Vagina (tissue), 2 donors: ENCODE measurements at regions not wholly inside any gene's neighbourhood (a gene's known extent, or its start where the extent isn't known, plus 50 kb on each side); places are given as distances from the start of the nearest gene placed in this dataset.
"Not testable (repeated sequence)": the region's sequence is repeated elsewhere in the genome, so short reads cannot be mapped to it uniquely, and the experiment has no call there.

ENCODE experiments used
- DNase-seq, 2 donors: peaks; one replicate each; pipeline ENCODE4 v3.0.0-alpha.2; 2017; ENCODE audit errors: extremely low spot score in 2 of 2
- H3K27ac ChIP-seq: fragments of 200-600 bp; sonication (generic); one replicate; pipeline ENCODE4 v1.5.1; 2019
- H3K27me3 ChIP-seq: fragments of 200-600 bp; sonication (generic); one replicate; pipeline ENCODE4 v1.5.1; 2019
- H3K36me3 ChIP-seq, 2 donors: fragments of 200-600 bp; sonication (generic); one replicate each; pipeline ENCODE4 v1.5.1; 2017 to 2019
- H3K4me1 ChIP-seq: fragments of 200-600 bp; sonication (generic); one replicate; pipeline ENCODE4 v1.5.1; 2019
- H3K4me3 ChIP-seq, 2 donors: fragments of 200-600 bp; sonication (generic); 1 replicate in 1 of 2; 2 replicates in 1 of 2; pipeline ENCODE4 v1.5.1; 2016 to 2019
- H3K9me3 ChIP-seq: fragments of 200-600 bp; sonication (generic); one replicate; pipeline ENCODE4 v1.5.1; 2019
- POLR2A ChIP-seq, 2 donors: fragments of 450-650 bp; IDR thresholded peaks; one replicate each; pipeline ENCODE4 v1.6.1; 2017; ENCODE audit warnings: antibody characterized with exemption in 2 of 2, mild to moderate bottlenecking in 2 of 2, moderate library complexity in 2 of 2
- POLR2AphosphoS5 ChIP-seq, 2 donors: sonication (generic); formaldehyde crosslinking; IDR thresholded peaks; one replicate each; pipeline ENCODE4 v1.9.0; 2017; ENCODE audit warnings: antibody characterized with exemption in 2 of 2, mild to moderate bottlenecking in 2 of 2, low read depth in 1 of 2; ENCODE audit not compliant: insufficient read depth in 1 of 2
- intact Hi-C: fragments of 100-400 bp; cut with DNase I; formaldehyde crosslinking; loops from one replicate; pipeline ENCODE4 v1.15.1; 2023
- TF ChIP-seq, protein P1 (sequence below), 3 experiments: fragments of 450-650 bp in 2 of 3; fragments of 200-600 bp in 1 of 3; sonication (generic) in 1 of 3; IDR thresholded peaks; one replicate each; pipeline ENCODE4 v1.5.1; 2017 to 2019; ENCODE audit warnings: antibody characterized with exemption in 3 of 3, mild to moderate bottlenecking in 2 of 3, moderate library complexity in 2 of 3

- Histone ChIP-seq H3K36me3 (no peaks in the 10 kb centered on the region), H3K27ac (no peak overlapping the region), H3K27me3 (no peaks in the 10 kb centered on the region), H3K9me3 (no peaks in the 10 kb centered on the region), H3K4me1 (no peaks in the 10 kb centered on the region), H3K4me3 (no peak overlapping the region)
- intact Hi-C loops: no loop called here
- DNase-seq: no peak
- no peak for TF ChIP-seq POLR2A (IDR thresholded peaks at IDR 0.05)
- no peak for TF ChIP-seq POLR2AphosphoS5 (IDR thresholded peaks at IDR 0.05; ENCODE audit: insufficient read depth in 1 of 2, low read depth in 1 of 2)
- TF ChIP-seq, protein P1, sequence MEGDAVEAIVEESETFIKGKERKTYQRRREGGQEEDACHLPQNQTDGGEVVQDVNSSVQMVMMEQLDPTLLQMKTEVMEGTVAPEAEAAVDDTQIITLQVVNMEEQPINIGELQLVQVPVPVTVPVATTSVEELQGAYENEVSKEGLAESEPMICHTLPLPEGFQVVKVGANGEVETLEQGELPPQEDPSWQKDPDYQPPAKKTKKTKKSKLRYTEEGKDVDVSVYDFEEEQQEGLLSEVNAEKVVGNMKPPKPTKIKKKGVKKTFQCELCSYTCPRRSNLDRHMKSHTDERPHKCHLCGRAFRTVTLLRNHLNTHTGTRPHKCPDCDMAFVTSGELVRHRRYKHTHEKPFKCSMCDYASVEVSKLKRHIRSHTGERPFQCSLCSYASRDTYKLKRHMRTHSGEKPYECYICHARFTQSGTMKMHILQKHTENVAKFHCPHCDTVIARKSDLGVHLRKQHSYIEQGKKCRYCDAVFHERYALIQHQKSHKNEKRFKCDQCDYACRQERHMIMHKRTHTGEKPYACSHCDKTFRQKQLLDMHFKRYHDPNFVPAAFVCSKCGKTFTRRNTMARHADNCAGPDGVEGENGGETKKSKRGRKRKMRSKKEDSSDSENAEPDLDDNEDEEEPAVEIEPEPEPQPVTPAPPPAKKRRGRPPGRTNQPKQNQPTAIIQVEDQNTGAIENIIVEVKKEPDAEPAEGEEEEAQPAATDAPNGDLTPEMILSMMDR (IDR thresholded peaks at IDR 0.05): no peak
These were observed 862.7 kb downstream of the PLA2G4A start for GRCh38 chr1:187691439-187691838.

DNA sequence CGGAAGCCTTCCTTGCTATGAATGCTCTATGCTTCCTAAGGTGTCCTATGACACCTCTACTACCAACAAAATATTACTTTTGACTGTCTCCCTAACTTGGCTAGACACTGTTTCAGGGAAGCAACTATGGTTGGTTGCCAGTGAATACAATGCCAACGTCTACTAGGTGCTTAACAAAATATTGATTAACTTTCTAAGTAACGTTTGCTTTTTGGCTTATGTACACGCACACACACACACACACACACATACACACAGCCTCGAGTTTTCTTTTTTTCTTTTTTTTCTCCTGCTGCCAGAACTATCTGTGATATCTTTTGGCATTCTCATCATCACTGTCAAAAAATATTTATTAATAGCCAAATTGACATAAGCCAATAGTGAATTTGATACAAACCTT lies 864.0 kb downstream of the PLA2G4A start:
- Histone ChIP-seq H3K4me1 (no peaks in the 10 kb centered on the region), H3K4me3 (no peak overlapping the region), H3K9me3 (no peaks in the 10 kb centered on the region), H3K27ac (no peak overlapping the region), H3K27me3 (no peaks in the 10 kb centered on the region), H3K36me3 (no peaks in the 10 kb centered on the region)
- no peak for TF ChIP-seq POLR2A (IDR thresholded peaks at IDR 0.05)
- TF ChIP-seq, protein P1 (IDR thresholded peaks at IDR 0.05): no peak
- TF ChIP-seq POLR2AphosphoS5 (IDR thresholded peaks at IDR 0.05; ENCODE audit: insufficient read depth in 1 of 2, low read depth in 1 of 2): no peak
- intact Hi-C loops: no loop called here
- no peak for DNase-seq

DNA sequence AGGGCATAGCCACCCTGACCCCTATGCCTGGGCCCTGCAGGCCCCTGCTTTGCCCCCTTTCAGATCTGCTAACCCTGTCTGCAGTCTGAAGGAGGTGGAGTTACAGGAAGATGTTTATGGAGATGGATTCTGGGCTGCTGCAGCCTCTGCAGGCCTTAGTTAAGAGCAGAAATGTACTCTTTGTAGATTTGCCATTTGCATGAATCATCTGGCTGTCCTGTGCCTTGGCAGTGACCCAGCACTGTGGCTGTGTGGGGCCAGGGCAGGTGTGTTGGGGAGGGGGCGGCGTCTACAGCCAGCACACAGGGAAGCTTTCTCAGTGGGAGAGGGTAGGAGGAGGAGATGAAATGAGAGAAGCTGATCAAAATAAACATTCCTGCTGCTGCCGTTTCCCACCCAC lies 867.3 kb downstream of the PLA2G4A start:
- no peaks in the 10 kb centered on the region for H3K9me3 ChIP-seq
- TF ChIP-seq POLR2AphosphoS5 (IDR thresholded peaks at IDR 0.05; ENCODE audit: insufficient read depth in 1 of 2, low read depth in 1 of 2): no peak
- TF ChIP-seq, protein P1 (IDR thresholded peaks at IDR 0.05): no peak
- TF ChIP-seq POLR2A (IDR thresholded peaks at IDR 0.05): no peak
- H3K27me3 ChIP-seq: no peaks in the 10 kb centered on the region
- intact Hi-C loops: no loop called here
- H3K4me3 ChIP-seq: no peak overlapping the region
- no peaks in the 10 kb centered on the region for H3K4me1 ChIP-seq
- H3K36me3 ChIP-seq: no peaks in the 10 kb centered on the region
- no peak for DNase-seq
- H3K27ac ChIP-seq: no peak overlapping the region

GRCh38 chr1:187703138-187704130 lies 874.7 kb downstream of the PLA2G4A start:
- DNase-seq, H3K27ac ChIP-seq, H3K9me3 ChIP-seq, H3K4me3 ChIP-seq, H3K36me3 ChIP-seq, H3K27me3 ChIP-seq, H3K4me1 ChIP-seq: not testable (repeated sequence)
- intact Hi-C loops: loop anchor here (10.0 kb wide), 1 partner anchor 601 kb away; no protein-coding TSS in a partner anchor

DNA sequence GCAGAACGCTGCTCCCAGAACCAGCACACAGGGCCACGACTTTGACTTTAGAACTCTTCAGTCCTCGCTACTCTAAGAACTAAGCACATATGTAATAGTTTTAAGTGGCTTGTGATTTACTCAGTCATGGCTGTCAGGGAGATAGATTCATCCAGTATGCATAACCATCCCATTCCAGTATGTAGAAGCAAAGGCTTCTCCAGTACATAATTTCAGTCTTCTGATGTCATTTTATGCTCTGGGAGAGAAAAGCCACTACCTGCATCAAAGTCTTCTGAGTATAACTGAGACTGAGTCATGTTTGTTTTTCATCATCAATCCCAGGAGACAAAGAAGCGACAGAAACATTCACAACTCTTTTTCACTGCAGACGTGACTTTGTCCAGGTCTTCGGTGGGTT lies 885.7 kb downstream of the PLA2G4A start:
- Histone ChIP-seq H3K9me3 (no peaks in the 10 kb centered on the region), H3K36me3 (no peaks in the 10 kb centered on the region), H3K4me3 (no peak overlapping the region), H3K27ac (no peak overlapping the region), H3K4me1 (no peaks in the 10 kb centered on the region), H3K27me3 (no peaks in the 10 kb centered on the region)
- TF ChIP-seq POLR2A (IDR thresholded peaks at IDR 0.05) (no peak), POLR2AphosphoS5 (IDR thresholded peaks at IDR 0.05; ENCODE audit: insufficient read depth in 1 of 2, low read depth in 1 of 2) (no peak)
- TF ChIP-seq, protein P1 (IDR thresholded peaks at IDR 0.05): no peak
- intact Hi-C loops: no loop called here
- no peak for DNase-seq
